Fibroblast of skin of scalp (primary cell): ENCODE measurements at regions not wholly inside any gene's neighbourhood (a gene's known extent, or its start where the extent isn't known, plus 50 kb on each side); places are given as distances from the start of the nearest gene placed in this dataset.

Source experiments
- DNase-seq: peaks from one replicate; pipeline ENCODE4 v3.0.0-alpha.2; 2013

DNA sequence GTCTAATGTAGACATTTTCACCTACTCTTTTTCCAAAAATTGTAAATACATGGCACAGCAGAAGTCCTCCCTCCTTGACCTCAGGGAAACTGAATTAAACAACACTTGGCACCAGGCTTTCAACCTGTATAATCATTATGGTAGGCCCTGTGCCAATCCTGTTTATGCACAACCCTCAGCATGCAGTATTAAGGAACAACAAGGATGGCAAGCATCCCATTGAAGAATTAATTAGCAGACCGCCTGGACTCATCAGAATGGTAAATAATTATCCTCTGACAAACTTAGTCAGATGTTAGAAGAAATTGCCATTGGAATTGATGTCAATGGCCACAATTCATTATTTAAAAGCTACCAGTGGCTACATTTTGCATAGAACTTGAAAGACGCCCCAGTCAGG, 66.3 kb upstream of the GALNT5 start:
- DNase-seq: no peak

DNA sequence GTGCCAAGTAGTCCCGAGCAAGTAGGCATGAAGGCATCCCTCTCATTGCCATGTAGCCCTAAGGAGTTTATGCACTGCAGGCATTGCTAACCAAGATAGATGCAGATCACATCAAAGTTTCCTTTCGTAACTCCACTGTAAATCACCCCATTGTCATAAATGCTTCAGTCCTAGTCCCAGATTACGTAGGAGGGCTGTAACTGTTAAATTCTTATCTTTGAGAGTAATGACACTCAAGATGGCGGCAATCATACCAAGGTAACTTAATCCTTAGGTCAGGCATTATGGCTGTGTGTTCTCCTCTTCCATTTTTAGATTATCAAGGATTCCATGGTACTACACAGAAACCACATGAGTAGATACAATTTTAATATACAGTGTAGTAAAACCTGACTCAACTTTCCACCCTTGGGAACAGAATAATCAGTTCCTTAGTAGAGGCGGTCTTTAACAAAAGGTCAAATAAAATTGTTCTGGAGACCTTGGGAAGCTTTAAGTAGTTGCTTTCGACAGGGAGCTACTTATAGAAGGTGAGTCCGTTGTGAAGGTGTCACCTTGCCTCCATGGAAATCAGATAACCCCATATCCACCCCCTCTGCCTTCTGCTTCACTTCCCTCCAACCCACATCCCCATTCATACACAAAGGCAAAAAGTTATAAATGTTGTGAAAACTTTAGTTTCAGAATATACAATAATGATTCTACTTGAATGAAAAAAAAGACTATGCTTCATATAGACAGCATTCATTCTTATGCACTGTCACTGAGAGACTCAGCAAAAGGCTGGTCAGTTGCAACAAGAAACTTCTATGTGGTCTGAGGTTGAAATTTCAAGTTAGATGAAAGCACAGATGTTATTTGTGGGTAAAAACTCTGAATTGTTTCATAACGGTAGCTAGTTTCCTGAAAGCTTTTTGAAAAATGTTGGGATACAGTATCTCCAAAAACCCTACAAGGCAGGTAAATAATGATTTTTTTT, 64.8 kb upstream of the GALNT5 start:
- DNase-seq: no peak

DNA sequence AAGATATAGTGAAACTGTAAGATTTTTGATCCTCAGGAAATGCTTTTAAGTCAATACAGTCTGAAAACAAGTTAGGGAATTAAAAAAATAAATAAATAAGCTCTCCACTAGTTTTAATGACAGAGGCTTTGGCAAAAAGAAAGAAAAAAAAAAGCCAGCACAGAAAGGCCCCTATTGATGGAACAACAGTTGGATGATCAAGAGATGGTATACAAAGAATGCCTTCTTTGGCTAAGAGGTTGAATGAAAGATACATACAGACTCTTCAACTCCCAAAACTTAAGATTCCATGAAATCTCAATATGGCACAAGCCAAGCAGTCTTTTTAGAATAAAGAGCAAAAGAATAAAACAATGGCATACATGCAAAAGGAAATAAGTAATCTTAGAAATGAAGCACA, 64.0 kb upstream of the GALNT5 start:
- no peak for DNase-seq

- peak; percentile 70 for DNase-seq
Observed at GRCh38 chr2:157194097-157194688, 63.3 kb upstream of the GALNT5 start.

GRCh38 chr2:157194844-157195243, 62.7 kb upstream of the GALNT5 start:
- peak; percentile 56 for DNase-seq

DNA sequence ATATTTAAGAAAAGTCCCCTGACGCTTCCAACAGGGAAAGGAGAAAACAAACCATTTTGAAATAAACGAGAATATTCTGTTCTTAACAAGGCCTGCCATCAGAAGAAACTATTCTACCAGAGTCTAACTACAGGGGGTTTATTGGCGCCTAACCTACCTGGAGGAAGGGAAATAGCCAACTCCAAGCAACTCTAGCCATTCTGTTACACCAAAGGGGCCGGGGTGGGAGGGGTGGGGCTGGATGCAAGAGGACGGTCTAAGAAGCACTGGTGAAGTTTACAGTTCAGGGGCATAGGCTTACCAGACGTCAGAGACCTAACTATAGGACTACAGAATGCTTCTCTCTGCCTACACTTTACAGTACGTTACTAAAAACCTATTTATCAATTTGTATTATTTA, 60.5 kb upstream of the GALNT5 start:
- DNase-seq: no peak

- DNase-seq: no peak
Observed at GRCh38 chr2:157197848-157198247, 59.7 kb upstream of the GALNT5 start.

DNA sequence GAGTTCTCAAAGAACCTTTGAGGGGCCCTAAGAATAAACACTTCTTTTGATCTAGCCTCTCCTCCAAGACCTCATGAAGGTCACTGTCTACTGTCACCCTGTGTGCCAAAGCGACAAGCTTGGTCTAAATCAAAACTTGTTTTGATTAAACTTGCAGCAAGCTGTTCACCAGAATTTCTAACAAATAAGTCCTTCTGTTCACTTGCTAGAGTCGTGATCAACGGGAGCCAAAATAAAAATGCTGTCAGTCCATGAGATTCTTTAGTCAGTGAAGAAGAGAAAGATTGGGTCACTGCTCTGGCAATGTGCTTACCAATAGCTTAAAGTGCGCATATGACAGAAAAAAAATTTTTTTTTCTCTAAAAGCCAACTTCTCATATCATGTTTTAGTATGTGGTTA, 53.9 kb upstream of the GALNT5 start:
- no peak for DNase-seq

DNA sequence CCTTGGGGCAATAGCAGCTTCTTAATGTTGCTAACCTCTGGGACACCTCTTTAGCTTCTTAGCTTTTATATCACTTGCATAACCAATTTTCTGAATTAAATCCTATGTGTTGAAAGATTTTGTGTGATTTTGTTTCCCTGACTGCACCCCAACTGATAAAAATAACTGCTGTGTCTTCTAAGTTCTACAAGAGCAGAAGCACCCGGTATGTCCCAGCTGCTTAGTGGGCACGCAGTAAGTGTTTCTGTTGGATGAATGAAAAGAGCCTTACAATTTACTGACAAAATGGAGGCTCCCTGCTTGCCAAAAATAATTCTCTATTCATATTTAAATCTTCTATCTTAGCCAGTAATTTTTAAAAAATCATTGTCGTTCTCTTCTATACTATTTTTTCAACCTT, 53.1 kb upstream of the GALNT5 start:
- no peak for DNase-seq

DNA sequence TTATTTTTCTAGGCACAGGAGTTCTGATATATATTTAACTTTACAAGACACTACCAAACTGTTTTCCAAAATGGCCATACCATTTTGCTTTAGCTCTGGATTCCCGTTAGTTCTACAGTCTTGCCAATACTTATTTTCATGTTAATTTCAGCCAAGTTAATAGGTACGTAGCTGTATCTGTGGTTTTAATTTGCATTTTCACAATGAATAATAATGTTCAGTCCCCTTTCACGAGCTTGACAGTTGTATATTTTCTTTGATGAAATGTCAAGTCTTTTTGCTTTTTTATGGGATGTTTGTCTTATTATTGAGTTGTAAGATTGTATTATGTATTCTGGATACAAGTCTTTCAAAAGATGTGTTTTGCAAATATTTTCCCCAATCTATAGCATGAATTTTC, 50.6 kb upstream of the GALNT5 start:
- DNase-seq: no peak
